Memory B cell (primary cell): ENCODE measurements at regions not wholly inside any gene's neighbourhood (a gene's known extent, or its start where the extent isn't known, plus 50 kb on each side); places are given as distances from the start of the nearest gene placed in this dataset.

Experiments
- ATAC-seq: fragments of 150-1000 bp; cut with Tn5 transposase; 2 replicates; pipeline ENCODE4 v1.10.0; 2021; ENCODE audit warnings: low read depth, mild to moderate bottlenecking, moderate library complexity
- DNase-seq, 2 donors: peaks; one replicate each; pipeline ENCODE4 v3.0.0; 2022; ENCODE audit warnings: low spot score in 2 of 2
- H3K27ac Mint-ChIP-seq: one replicate; pipeline ENCODE4 v1.8.0; 2022; ENCODE audit warnings: mild to moderate bottlenecking, moderate library complexity, mixed read lengths
- H3K27me3 Mint-ChIP-seq: one replicate; pipeline ENCODE4 v1.8.0; 2022; ENCODE audit warnings: mixed read lengths
- H3K36me3 Mint-ChIP-seq: one replicate; pipeline ENCODE4 v1.8.0; 2022; ENCODE audit warnings: mild to moderate bottlenecking, mixed read lengths
- H3K4me1 Mint-ChIP-seq: one replicate; pipeline ENCODE4 v1.8.0; 2022; ENCODE audit warnings: mixed read lengths
- H3K4me3 Mint-ChIP-seq: one replicate; pipeline ENCODE4 v1.8.0; 2022; ENCODE audit warnings: mild to moderate bottlenecking, moderate library complexity, mixed read lengths
- H3K9me3 Mint-ChIP-seq: one replicate; pipeline ENCODE4 v1.8.0; 2022; ENCODE audit warnings: mixed read lengths

DNA sequence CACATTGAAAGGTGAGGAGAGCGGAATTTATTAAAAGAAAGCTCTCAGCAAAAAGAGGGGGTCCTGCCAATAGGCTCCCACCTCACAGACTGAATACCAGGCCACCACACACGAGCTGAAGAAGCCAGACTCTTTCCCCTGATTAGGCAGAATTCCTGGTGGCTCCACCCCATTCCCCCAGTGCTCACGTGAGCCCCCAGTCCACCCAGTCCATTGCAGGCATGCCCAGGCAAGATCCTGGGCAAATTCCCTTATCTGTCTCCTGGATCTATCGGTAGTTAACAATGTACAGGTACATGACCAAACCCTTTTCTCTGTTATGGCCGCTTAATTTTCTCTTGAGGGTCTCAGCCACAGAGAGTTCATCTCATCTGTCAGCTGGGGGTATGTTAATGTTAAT, 54.6 kb upstream of the BTG3 start:
- ATAC-seq, result no peak
- Mint-ChIP-seq H3K36me3 (no peaks in the 10 kb centered on the region), H3K4me3 (no peak overlapping the region), H3K9me3 (no peaks in the 10 kb centered on the region), H3K27ac (no peak overlapping the region), H3K27me3 (peaks cover 8% of the 10 kb centered on the region), H3K4me1 (peaks cover 2% of the 10 kb centered on the region)
- no peak for DNase-seq
